HG02798 (cell line): ENCODE measurements at regions not wholly inside any gene's neighbourhood (a gene's known extent, or its start where the extent isn't known, plus 50 kb on each side); places are given as distances from the start of the nearest gene placed in this dataset.

Source experiments
- ATAC-seq: cut with Tn5 transposase; IDR thresholded peaks from one replicate; pipeline ENCODE4 v1.9.1; 2021; ENCODE audit warnings: mild to moderate bottlenecking; ENCODE audit not compliant: unreplicated experiment, poor library complexity

- ATAC-seq = no peak
These were observed 166.9 kb downstream of the BRMS1L start for GRCh38 chr14:35992816-35993683.

GRCh38 chr14:35991356-35991755 lies 165.2 kb downstream of the BRMS1L start:
- ATAC-seq = no peak

- no peak for ATAC-seq
These were observed 163.6 kb downstream of the BRMS1L start for GRCh38 chr14:35989736-35990135.

GRCh38 chr14:35988972-35989690 lies 163.0 kb downstream of the BRMS1L start:
- ATAC-seq = no peak

- ATAC-seq = no peak
These were observed 162.4 kb downstream of the BRMS1L start for GRCh38 chr14:35988550-35988949.

GRCh38 chr14:35987731-35988130 lies 161.6 kb downstream of the BRMS1L start:
- ATAC-seq = no peak

GRCh38 chr14:35986219-35986573 lies 160.1 kb downstream of the BRMS1L start:
- ATAC-seq = peak; percentile 82

- ATAC-seq = no peak
These were observed 159.5 kb downstream of the BRMS1L start for GRCh38 chr14:35985474-35986218.

GRCh38 chr14:35979531-35979930 lies 153.4 kb downstream of the BRMS1L start:
- no peak for ATAC-seq

GRCh38 chr14:35978561-35978960 lies 152.4 kb downstream of the BRMS1L start:
- ATAC-seq = no peak

- ATAC-seq = no peak
These were observed 149.7 kb downstream of the BRMS1L start for GRCh38 chr14:35975814-35976213.

- no peak for ATAC-seq
These were observed 147.6 kb downstream of the BRMS1L start for GRCh38 chr14:35973770-35974169.

GRCh38 chr14:35971965-35972630 lies 146.0 kb downstream of the BRMS1L start:
- no peak for ATAC-seq

- no peak for ATAC-seq
These were observed 143.2 kb downstream of the BRMS1L start for GRCh38 chr14:35969310-35969709.

GRCh38 chr14:35965400-35965799 lies 139.3 kb downstream of the BRMS1L start:
- no peak for ATAC-seq

GRCh38 chr14:35964697-35965286 lies 138.7 kb downstream of the BRMS1L start:
- no peak for ATAC-seq

GRCh38 chr14:35963209-35963608 lies 137.1 kb downstream of the BRMS1L start:
- peak; percentile 59 for ATAC-seq

- ATAC-seq = no peak
These were observed 135.6 kb downstream of the BRMS1L start for GRCh38 chr14:35961697-35962274.

GRCh38 chr14:35959835-35960234 lies 133.7 kb downstream of the BRMS1L start:
- ATAC-seq = no peak

- ATAC-seq = no peak
These were observed 132.4 kb downstream of the BRMS1L start for GRCh38 chr14:35958499-35958898.
